ENCODE measurements at regions not wholly inside any gene's neighbourhood (a gene's known extent, or its start where the extent isn't known, plus 50 kb on each side); places are given as distances from the start of the nearest gene placed in this dataset.

- WGBS (ENCODE audit: insufficient coverage) = 58% methylated on average over 1 of the region's 5 CpGs
- H3K36me3 Mint-ChIP-seq = peaks cover 0 to 1% of the 10 kb centered on the region in 2 donors
- H3K4me2 ChIP-seq (replicated peaks; ENCODE audit: extremely low read depth, low read length, poor library complexity, severe bottlenecking) = no peak overlapping the region
- no peak for DNase-seq
- H3K79me2 ChIP-seq (ENCODE audit: insufficient read depth, low read length) = no peaks in the 10 kb centered on the region
- H3K27ac ChIP-seq (ENCODE audit: low read depth in 1 of 2, low read length in 2 of 2) = no peak overlapping the region
- H3K9ac ChIP-seq (ENCODE audit: insufficient read depth, low read length, poor library complexity, severe bottlenecking) = no peak overlapping the region
- H3K4me3 Mint-ChIP-seq = no peak overlapping the region
- no peaks in the 10 kb centered on the region for H3K36me3 ChIP-seq (replicated peaks in 1 of 2; ENCODE audit: control insufficient read depth in 1 of 2, insufficient read depth in 2 of 2, low read length in 2 of 2)
- no peak overlapping the region for H3K27ac Mint-ChIP-seq
- no peak for TF ChIP-seq CTCF (IDR thresholded peaks at IDR 0.05)
- H3K4me1 Mint-ChIP-seq = peaks cover 4% of the 10 kb centered on the region
- no peaks in the 10 kb centered on the region for H3K27me3 ChIP-seq (ENCODE audit: control insufficient read depth in 2 of 2, insufficient read depth in 2 of 2, low read length in 2 of 2)
- H4K20me1 ChIP-seq (ENCODE audit: insufficient read depth, low read length) = no peaks in the 10 kb centered on the region
- no peak overlapping the region for H2AFZ ChIP-seq (ENCODE audit: insufficient read depth, low read depth, low read length, poor library complexity, severe bottlenecking)
- H3K9me3 Mint-ChIP-seq = peaks cover 8 to 30% (median 18%) of the 10 kb centered on the region in 7 donors
- intact Hi-C loops (cut with micrococcal nuclease) = no loop called here
- peaks cover 5 to 9% of the 10 kb centered on the region in 2 donors for H3K9me3 ChIP-seq (replicated peaks in 1 of 2; ENCODE audit: control insufficient read depth in 1 of 2, insufficient read depth in 1 of 2, low read length in 2 of 2)
- no peaks in the 10 kb centered on the region for H3K4me1 ChIP-seq (ENCODE audit: control insufficient read depth in 1 of 2, insufficient read depth in 2 of 2, low read length in 2 of 2)
- H3K27me3 Mint-ChIP-seq (ENCODE audit: low read depth in 3 of 3) = peaks cover 0 to 5% (median 2%) of the 10 kb centered on the region in 3 donors
- no peak overlapping the region for H3K4me3 ChIP-seq (replicated peaks in 1 of 3; ENCODE audit: low read depth in 2 of 3, low read length in 3 of 3)
Measured at GRCh38 chr1:221228594-221228993, 349.4 kb downstream of the HLX start.

GRCh38 chr1:221230605-221231004 is 351.4 kb downstream of the HLX start:
- no peak overlapping the region for H3K4me2 ChIP-seq (replicated peaks; ENCODE audit: extremely low read depth, low read length, poor library complexity, severe bottlenecking)
- H3K9ac ChIP-seq (ENCODE audit: insufficient read depth, low read length, poor library complexity, severe bottlenecking) = no peak overlapping the region
- no peaks in the 10 kb centered on the region for H3K4me1 ChIP-seq (ENCODE audit: control insufficient read depth in 1 of 2, insufficient read depth in 2 of 2, low read length in 2 of 2)
- no peak for TF ChIP-seq CTCF (IDR thresholded peaks at IDR 0.05)
- no peak for DNase-seq
- H3K27ac ChIP-seq (ENCODE audit: low read depth in 1 of 2, low read length in 2 of 2) = no peak overlapping the region
- H3K27me3 Mint-ChIP-seq (ENCODE audit: low read depth in 3 of 3) = peaks cover 0 to 5% (median 2%) of the 10 kb centered on the region in 3 donors
- H3K27ac Mint-ChIP-seq = no peak overlapping the region
- H3K27me3 ChIP-seq (ENCODE audit: control insufficient read depth in 2 of 2, insufficient read depth in 2 of 2, low read length in 2 of 2) = no peaks in the 10 kb centered on the region
- no peaks in the 10 kb centered on the region for H4K20me1 ChIP-seq (ENCODE audit: insufficient read depth, low read length)
- H3K9me3 ChIP-seq (replicated peaks in 1 of 2; ENCODE audit: control insufficient read depth in 1 of 2, insufficient read depth in 1 of 2, low read length in 2 of 2) = peaks cover 0 to 7% of the 10 kb centered on the region in 2 donors
- no peak overlapping the region for H3K4me3 Mint-ChIP-seq
- no peaks in the 10 kb centered on the region for H3K79me2 ChIP-seq (ENCODE audit: insufficient read depth, low read length)
- no peak overlapping the region for H3K4me3 ChIP-seq (replicated peaks in 1 of 3; ENCODE audit: low read depth in 2 of 3, low read length in 3 of 3)
- no peak overlapping the region for H2AFZ ChIP-seq (ENCODE audit: insufficient read depth, low read depth, low read length, poor library complexity, severe bottlenecking)
- intact Hi-C loops (cut with micrococcal nuclease) = no loop called here
- peaks cover 4% of the 10 kb centered on the region for H3K4me1 Mint-ChIP-seq
- WGBS (ENCODE audit: insufficient coverage) = no CpG with 5 or more reads among the region's 1 CpG
- H3K36me3 ChIP-seq (replicated peaks in 1 of 2; ENCODE audit: control insufficient read depth in 1 of 2, insufficient read depth in 2 of 2, low read length in 2 of 2) = no peaks in the 10 kb centered on the region
- H3K36me3 Mint-ChIP-seq = no peaks in the 10 kb centered on the region
- peaks cover 3 to 19% (median 11%) of the 10 kb centered on the region in 7 donors for H3K9me3 Mint-ChIP-seq

Measured in CD14-positive monocyte (primary cell).